ENCODE measurements at regions not wholly inside any gene's neighbourhood (a gene's known extent, or its start where the extent isn't known, plus 50 kb on each side); places are given as distances from the start of the nearest gene placed in this dataset.
"Not testable (repeated sequence)": the region's sequence is repeated elsewhere in the genome, so short reads cannot be mapped to it uniquely, and the experiment has no call there.

DNA sequence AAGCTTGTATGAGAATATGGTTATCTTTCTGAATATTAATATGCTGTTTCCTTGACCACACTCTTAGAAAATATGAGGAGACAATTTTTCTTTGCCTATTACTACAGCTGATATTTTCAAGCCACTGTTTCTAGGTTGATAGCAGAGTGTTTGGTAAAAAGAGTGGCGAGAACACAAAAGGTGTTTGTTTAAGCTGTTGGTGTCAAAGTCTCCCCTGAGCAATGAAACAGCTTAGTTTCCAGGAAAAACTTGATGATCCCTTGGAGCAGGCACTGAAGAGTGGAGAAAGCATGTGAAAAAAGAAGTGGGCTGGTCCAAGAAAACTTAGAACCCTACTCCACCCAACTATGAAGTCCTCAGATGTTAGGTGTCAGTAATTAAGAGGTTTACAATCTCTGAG, 182.7 kb downstream of the TFAP2B start:
- DNase-seq: no peak

DNA sequence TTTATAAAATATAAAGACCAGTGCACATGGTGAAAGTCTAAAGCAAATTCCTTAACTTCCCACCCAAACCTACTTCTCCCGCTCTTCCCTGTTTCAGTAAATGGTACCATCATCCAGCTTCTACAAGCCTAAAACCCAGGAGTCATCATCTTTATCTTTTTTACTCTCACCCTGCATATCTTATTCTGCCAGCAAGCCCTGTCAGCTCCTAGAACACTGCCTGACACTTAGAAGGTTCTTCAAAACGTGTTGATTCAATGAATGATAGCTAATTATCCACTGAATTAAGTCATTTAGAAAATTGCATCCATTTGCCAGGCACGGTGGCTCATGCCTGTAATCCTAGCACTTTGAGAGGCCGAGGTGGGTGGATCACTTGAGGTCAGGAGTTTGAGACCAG, 185.7 kb downstream of the TFAP2B start:
- no peak for DNase-seq

DNA sequence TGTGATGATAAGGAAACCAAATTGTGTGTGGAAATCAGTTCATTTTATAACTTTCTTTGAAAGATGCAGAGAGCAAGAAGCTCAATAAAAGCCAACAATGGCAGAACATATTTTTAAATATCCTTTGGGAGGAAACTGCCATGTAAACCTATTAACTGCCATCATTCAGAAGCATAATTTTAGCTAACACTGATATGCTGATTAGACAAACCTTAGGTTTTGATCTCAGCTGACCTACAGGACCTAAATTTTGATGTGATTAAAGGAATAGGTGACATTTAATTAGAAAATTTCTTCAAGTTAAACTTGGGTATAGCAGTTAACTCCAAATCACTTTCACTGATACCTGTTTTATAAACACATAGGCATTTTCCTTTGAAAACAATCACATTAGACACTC, 187.1 kb downstream of the TFAP2B start:
- no peak for DNase-seq

DNA sequence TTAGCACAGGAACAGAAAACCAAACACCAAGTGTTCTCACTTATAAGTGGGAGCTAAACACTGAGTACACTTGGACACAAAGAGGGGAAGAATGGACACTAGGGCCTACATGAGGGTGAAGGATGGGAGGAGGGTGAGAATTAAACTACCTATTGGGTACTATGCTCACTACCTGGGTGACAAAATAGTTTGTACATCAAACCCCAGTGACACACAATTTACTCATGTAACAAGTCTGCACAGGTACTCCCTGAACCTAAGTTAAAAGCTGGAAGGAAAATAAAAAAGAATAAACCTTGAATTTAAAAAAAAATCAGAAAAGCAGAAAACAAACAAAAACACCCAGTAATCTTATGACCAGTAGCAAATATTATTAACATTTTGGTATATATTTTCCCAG, 188.6 kb downstream of the TFAP2B start:
- no peak for DNase-seq

DNA sequence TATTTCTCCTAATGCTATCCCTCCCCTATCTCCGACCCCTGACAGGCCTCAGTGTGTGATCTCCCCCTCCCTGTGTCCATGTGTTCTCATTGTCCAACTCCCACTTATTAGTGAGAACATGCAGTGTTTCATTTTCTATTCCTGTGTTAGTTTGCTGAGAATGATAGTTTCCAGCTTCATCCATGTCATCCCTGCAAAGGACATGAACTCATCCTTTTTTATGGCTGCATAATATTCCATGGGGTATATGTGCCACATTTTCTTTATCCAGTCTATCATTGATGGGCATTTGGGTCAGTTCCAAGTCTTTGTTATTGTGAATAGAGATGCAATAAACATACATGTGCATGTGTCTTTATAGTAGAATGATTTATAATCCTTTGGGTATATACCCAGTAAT, 190.0 kb downstream of the TFAP2B start:
- DNase-seq: not testable (repeated sequence)

DNA sequence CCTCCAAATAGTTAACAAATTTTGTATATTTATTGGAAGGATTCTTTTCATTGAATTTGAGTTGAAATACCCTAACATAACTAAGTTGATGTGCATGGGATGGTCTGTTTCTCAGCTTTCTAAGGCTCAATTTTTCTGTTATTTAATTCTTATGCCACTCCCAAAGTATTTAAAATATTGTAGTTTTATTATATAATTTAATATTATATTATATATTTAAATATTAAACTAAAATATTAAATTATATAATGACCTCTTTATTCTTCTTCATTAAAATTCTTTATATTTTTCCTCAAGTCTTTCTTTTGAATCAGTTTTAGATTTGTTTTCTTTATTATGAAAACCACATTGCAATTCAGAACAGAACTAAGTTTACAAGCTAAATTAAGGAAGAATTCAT, 194.7 kb downstream of the TFAP2B start:
- no peak for DNase-seq

GRCh38 chr6:51015394-51015793, 196.7 kb downstream of the TFAP2B start:
- no peak for DNase-seq

DNA sequence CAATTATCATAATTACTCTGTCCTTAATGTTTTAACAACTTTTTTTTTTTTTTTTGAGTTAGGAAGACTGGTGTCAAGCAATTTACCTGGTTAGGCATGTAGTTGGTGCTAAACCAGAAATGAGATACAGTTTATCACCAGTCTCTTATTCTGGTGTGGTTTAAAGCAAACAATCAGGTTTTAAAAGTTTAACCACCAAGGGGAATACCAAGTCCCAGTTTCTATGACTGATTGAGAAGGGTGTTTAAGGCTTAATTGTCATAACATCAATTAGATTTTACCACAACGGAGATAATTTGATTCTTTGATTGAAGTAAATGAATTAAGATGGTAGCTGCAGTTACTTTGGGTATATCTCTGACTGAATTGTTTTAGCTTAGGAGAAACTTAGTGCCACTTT, 197.8 kb downstream of the TFAP2B start:
- DNase-seq: no peak

- DNase-seq: no peak
Measured at GRCh38 chr6:51019806-51020205, 201.1 kb downstream of the TFAP2B start.

GRCh38 chr6:51021171-51021570, 202.5 kb downstream of the TFAP2B start:
- DNase-seq: no peak

- DNase-seq: no peak
Measured at GRCh38 chr6:51024126-51024525, 205.5 kb downstream of the TFAP2B start.

DNA sequence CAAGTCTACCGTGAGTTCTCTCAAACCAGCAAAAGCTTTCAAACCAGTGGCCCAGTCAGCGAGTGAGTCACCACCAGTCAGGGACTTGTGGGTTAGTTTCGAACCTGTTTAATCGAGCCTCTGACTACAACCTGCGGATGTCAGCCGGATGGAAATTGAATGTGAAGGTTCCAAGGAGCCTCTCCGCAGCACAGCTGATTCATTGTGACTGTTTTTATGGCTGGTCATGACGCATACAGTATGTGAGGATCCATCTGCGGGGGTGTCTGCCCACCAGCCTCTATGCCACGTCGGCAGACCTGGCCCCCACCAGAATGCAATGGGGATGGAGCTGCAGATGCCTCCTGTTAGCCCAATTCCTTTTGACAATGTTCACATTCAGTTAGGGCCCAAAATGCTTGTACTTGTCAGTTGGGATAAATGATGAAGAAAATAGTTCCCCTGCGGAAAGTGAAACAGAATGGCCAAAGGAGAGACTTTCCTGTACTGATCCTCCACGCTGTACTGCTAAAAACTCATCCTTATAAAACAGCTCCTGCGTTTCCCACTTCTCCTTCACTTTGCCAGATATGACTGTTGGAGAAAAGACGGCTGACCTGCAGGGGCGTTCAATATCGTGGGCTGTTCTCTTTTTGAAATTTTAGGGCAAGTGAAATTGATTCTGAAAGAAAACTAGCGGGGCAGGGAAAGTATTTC, 206.6 kb downstream of the TFAP2B start:
- DNase-seq: no peak

GRCh38 chr6:51027283-51028065, 208.8 kb downstream of the TFAP2B start:
- no peak for DNase-seq

GRCh38 chr6:51028276-51028675, 209.6 kb downstream of the TFAP2B start:
- no peak for DNase-seq

DNA sequence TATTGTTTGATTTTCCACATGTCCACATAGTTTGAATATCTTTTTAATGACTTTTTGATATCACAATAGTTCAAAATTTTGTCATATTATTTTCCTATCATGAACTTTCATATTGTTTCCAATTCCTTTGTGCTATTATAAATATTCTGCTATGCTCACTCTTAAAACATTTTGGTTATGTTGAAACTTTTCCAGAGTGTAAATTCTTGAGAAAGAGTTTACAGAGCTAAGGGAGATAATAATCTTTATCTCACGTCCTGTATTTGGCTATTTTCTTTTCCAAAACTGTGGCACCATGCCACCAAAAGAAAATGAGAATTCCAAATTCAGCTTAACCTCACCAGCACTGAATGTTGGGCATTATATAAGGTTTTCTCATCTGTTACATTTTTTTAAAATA, 210.9 kb downstream of the TFAP2B start:
- DNase-seq: no peak

DNA sequence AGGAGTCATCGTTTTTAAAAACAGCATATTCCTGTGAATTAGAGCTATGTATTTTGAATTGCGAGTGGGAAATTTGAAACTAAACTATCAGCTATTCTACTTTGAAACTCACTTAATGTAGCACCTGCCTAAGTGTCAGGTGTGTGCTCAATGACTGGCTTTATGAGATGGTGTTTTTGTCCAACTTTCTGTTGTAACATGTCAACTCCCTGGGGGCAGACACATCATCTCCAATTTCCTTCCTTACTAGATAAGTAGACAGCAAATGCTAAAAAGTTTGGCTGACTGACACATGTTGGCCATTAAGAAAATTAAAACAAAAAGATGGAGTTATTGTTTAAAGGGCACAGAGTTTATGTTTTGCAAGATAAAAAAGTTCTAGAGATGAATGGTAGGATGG, 226.9 kb downstream of the TFAP2B start:
- no peak for DNase-seq

DNA sequence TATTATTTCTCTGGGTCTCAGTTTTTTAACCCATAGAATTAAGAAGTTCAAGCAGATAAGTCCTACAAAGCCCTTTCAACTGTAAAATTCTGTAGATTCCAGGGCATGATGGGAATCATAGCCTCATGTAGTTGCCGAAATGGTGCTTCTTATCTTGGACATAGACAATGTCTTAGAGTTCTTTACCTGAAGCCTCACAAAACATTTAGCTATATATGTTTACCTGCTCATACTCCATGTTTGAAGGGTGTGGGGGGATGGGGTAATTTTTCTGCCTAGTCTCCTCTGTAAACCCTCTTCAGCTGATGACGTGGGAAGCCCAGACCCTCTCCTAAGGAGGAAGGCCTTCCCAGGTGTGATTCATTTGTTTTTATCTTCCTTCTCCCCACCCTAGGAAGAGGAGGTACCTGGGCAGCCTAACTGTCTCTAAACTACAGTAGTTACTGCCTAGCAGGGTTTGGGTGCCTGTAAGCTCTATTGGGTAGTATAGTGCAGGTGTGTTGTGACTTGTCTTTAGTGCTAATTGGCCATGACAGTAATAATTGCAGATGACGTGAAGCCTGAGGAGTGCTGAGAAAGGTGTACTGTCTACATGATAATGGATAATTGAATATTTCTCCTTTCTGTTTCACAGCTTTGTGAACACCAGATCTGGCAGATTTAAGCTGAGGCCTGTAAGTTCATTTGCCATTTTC, 230.8 kb downstream of the TFAP2B start:
- DNase-seq: no peak

DNA sequence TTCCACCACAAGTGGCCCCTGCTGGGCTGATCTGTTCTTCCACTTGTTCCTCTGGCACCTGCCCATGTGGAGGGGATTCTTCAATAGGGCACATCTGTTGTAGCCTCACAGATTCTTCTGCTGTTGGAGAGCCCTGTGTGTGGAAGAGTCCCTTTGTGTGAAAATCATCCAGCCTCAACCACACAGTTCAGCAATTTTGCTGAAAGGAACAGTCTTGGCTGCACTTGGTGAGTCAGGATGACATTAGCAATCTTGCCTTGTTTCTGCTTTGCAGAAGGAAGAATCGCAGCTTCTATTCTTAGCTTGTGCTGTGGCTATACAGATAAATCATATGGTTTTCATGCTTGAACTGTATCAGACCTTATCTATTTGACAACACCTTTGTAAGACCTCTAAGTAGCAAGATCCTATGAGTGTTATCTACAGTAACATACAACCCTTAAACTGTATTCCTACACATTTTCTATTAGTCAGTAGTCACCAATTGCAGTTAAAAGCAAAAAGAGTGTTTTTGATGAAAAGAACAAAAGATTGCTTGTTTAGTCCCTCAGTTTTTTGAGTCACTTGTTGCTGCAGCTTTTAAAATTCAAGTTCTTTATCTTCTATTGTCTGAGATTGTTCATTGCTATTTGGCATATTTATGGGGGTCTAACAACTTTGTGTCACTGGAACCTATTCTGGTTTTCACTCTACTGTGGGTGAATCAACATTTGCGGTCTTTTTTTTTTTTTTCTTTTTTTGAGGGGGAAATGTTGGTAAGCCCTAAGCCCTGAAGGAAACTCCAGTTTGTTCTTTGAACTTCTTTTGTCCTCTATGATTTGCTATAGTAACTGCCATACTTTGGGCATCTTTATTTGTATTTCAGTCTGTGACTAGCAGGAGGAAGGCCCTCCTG, 231.6 kb downstream of the TFAP2B start:
- no peak for DNase-seq

DNA sequence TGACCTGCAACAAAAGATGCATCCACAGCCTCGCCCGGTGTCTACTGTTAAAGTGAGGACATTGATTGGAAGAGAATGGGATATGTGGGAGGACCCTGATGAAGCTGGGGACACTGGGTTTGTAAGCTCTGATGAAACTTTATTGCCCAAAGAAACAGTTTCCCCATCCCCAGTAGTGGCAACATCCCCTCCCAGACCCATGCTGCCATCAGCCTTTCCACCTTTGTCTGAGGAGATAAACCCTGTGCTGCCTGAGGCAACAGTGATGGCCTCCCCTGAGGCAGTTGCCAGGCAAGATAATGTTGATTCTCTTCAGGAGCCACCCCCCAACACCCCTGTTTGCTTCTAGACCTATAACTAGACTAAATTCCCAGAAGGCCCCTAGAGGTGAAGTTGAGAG, 234.0 kb downstream of the TFAP2B start:
- not testable (repeated sequence) for DNase-seq

GRCh38 chr6:51055316-51055715, 236.6 kb downstream of the TFAP2B start:
- not testable (repeated sequence) for DNase-seq

- no peak for DNase-seq
Measured at GRCh38 chr6:51057296-51057695, 238.6 kb downstream of the TFAP2B start.

DNA sequence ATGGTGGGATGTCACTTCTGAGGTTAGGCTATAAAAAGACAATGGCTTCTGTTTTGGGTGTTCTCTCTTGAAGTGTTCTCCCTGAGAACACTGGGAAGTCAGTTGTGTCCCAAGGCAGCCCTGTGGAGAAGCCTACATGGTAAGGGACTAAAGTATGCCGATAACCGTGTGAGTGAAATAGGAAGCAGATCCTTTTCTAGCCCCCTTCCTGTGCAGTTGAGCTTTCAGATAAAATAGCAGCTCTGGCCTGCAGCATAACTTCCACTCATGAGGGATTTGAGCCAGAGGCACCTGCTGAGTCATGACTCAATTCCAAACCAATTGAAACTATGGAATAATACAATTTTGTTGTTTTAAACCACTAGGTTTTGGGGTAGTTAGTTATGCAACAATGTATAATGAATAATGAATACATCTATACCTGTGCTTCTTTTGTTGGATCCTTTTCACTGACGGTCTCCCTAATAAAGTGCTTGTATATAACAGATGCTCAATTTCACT, 241.6 kb downstream of the TFAP2B start:
- DNase-seq: no peak
